HUES64 (cell line): ENCODE measurements at regions not wholly inside any gene's neighbourhood (a gene's known extent, or its start where the extent isn't known, plus 50 kb on each side); places are given as distances from the start of the nearest gene placed in this dataset.

Experiments
- H3K27ac ChIP-seq: 2 replicates; pipeline ENCODE4 v1.7.0; 2013; ENCODE audit warnings: low read depth, low read length, inconsistent platforms
- H3K27me3 ChIP-seq: 2 replicates; pipeline ENCODE4 v1.6.1; 2013; ENCODE audit warnings: mild to moderate bottlenecking, low read length; ENCODE audit not compliant: insufficient read depth
- H3K36me3 ChIP-seq: 2 replicates; pipeline ENCODE4 v1.6.1; 2013; ENCODE audit warnings: mild to moderate bottlenecking, low read length; ENCODE audit not compliant: insufficient read depth
- H3K4me1 ChIP-seq: 2 replicates; pipeline ENCODE4 v1.6.1; 2013; ENCODE audit warnings: mild to moderate bottlenecking, low read length, moderate library complexity; ENCODE audit not compliant: insufficient read depth
- H3K4me3 ChIP-seq: 2 replicates; pipeline ENCODE4 v1.5.1; 2013; ENCODE audit warnings: mild to moderate bottlenecking, low read length, moderate library complexity
- H3K9ac ChIP-seq: 2 replicates; pipeline ENCODE4 v1.6.1; 2013; ENCODE audit warnings: mild to moderate bottlenecking, low read depth, low read length
- H3K9me3 ChIP-seq: 2 replicates; pipeline ENCODE4 v1.6.1; 2013; ENCODE audit warnings: low read depth, low read length; ENCODE audit not compliant: insufficient read depth
- WGBS: fragments of 150-250, 120-280 bp; methylation state at CpG from one replicate; pipeline ENCODE4 v1.1.7; 2013; ENCODE audit warnings: missing lambda C conversion rate; 5-methylcytosine and 5-hydroxymethylcytosine counted together

DNA sequence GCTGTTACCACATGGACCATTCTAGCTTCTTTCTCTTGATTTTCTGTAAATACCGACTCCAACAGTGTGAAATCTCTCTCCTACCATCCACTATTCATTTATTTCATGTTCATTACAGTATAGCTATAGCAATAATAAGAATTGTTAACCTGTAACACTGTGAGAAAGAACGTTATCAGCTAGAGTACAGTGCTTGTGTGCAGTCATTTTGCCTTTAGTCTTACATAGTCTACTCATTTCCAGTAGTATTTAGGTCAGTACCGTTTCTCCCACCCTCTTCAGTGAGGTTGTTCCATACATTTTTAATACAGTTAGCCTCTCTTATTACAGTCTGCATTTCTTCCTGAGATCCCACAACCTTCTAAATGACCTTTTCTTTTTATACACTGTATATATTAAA is 257.1 kb downstream of the LY86 start:
- Histone ChIP-seq H3K9me3 (peaks cover 3% of the 10 kb centered on the region), H3K27ac (no peak overlapping the region), H3K27me3 (no peaks in the 10 kb centered on the region), H3K9ac (no peak overlapping the region), H3K4me1 (peaks cover 6% of the 10 kb centered on the region; the same call in 1 of the 2 replicates), H3K36me3 (no peaks in the 10 kb centered on the region), H3K4me3 (no peak overlapping the region)
- 94% methylated on average over 3 of the region's 3 CpGs for WGBS

- Histone ChIP-seq H3K36me3 (no peaks in the 10 kb centered on the region), H3K4me3 (no peak overlapping the region), H3K4me1 (peaks cover 5% of the 10 kb centered on the region; the same call in 1 of the 2 replicates), H3K27ac (no peak overlapping the region), H3K9me3 (peaks cover 3% of the 10 kb centered on the region), H3K27me3 (no peaks in the 10 kb centered on the region), H3K9ac (no peak overlapping the region)
- WGBS, result 84% methylated on average over 3 of the region's 3 CpGs
These were observed 259.1 kb downstream of the LY86 start for GRCh38 chr6:6847591-6847990.

- H3K27me3 ChIP-seq, result no peaks in the 10 kb centered on the region
- no peaks in the 10 kb centered on the region for H3K9me3 ChIP-seq
- H3K9ac ChIP-seq, result no peak overlapping the region
- 97% methylated on average over 9 of the region's 9 CpGs for WGBS
- no peaks in the 10 kb centered on the region for H3K4me1 ChIP-seq
- H3K27ac ChIP-seq, result no peak overlapping the region
- H3K4me3 ChIP-seq, result no peak overlapping the region
- H3K36me3 ChIP-seq, result no peaks in the 10 kb centered on the region
These were observed 256.5 kb upstream of the RREB1 start for GRCh38 chr6:6851059-6851948.

- Histone ChIP-seq H3K9ac (no peak overlapping the region), H3K9me3 (no peaks in the 10 kb centered on the region), H3K27me3 (no peaks in the 10 kb centered on the region), H3K4me1 (peaks cover 6% of the 10 kb centered on the region; the same call in 1 of the 2 replicates), H3K27ac (no peak overlapping the region), H3K36me3 (no peaks in the 10 kb centered on the region), H3K4me3 (no peak overlapping the region)
- whole genome bisulfite sequencing, result 93% methylated on average over 2 of the region's 2 CpGs
These were observed 255.9 kb upstream of the RREB1 start for GRCh38 chr6:6851949-6852261.

DNA sequence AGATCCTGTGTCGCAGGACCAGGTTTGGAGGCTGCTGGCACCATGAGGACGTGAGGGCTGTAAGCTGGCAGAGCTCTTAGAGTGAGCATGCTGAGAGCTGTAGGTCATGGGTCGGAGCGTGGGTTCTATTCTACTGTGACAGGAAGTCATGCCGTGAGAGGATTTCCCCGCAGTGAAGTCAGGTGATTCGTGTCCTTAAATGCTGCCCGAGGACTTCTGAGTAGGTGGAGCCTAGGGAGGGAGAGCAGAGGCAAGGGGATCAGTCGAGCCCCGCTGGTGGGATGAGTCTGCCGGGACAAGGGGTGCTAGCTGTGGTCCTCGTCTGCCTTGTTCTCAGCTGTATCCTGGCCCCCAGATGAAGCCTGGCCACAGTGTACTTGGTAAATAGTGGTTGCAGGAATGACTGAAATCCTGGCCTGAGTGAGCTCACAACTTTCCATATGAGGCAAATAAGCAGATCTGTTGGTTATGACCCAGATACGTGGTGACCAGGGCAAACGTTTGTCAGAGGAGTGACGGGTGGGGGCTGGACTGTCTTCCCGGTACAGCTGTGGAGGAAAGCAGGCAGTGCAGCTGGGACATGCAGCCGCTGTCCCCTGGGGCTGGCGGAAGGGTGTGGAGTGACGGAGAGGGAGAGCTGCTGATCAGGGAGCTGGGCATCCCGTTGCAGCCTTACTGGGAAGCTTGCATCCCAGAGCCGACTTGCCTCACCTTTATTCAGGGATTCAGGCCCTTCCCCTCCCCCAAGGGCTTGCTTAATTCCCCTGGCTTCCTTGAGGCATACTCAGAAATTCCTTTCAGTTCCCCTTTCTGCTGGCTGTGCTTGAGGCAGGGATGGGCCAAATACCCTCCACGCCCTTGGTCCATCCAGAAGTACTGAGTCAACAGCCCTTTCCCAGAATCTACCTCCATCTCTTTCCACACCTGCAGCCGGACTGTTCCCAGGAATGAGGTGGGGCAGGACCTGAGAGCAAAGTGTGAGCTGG is 250.9 kb upstream of the RREB1 start:
- WGBS, result 46% methylated on average over 22 of the region's 23 CpGs
- 0 out of 2 replicates have a peak overlapping the region, but pooled peaks have one; percentile 2 for H3K4me3 ChIP-seq
- H3K27ac ChIP-seq, result no peak overlapping the region
- no peaks in the 10 kb centered on the region for H3K36me3 ChIP-seq
- H3K9ac ChIP-seq, result no peak overlapping the region
- H3K27me3 ChIP-seq, result no peaks in the 10 kb centered on the region
- peaks cover 12% of the 10 kb centered on the region; the same call in 1 of the 2 replicates for H3K4me1 ChIP-seq
- H3K9me3 ChIP-seq, result no peaks in the 10 kb centered on the region

DNA sequence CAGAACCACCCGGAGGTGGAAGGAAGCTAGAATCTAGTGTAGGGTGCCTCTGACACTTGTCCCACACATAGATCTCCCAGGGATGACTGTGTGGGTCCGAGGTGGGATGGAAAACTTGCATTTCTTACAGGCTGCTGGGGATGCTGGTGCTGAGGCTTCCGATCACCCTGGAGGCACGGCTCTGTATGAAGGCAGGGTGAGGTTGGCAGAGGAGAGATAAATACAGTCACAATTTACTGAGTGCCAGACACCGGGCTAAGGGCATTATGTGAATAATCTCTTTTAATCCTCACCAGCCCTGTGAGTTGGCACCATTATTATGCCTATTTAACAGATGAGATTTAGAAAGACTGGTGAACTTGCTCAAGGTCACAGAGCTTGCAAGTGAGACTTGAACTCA is 250.2 kb upstream of the RREB1 start:
- Histone ChIP-seq H3K36me3 (no peaks in the 10 kb centered on the region), H3K27me3 (no peaks in the 10 kb centered on the region), H3K9ac (no peak overlapping the region), H3K27ac (no peak overlapping the region), H3K4me3 (no peak overlapping the region), H3K4me1 (peaks cover 12% of the 10 kb centered on the region; the same call in 1 of the 2 replicates), H3K9me3 (no peaks in the 10 kb centered on the region)
- WGBS, result 90% methylated on average over 5 of the region's 5 CpGs

GRCh38 chr6:6858533-6858982 is 249.2 kb upstream of the RREB1 start:
- Histone ChIP-seq H3K36me3 (no peaks in the 10 kb centered on the region), H3K4me3 (no peak overlapping the region), H3K27me3 (no peaks in the 10 kb centered on the region), H3K9ac (no peak overlapping the region), H3K4me1 (peaks cover 12% of the 10 kb centered on the region; the same call in 1 of the 2 replicates), H3K9me3 (no peaks in the 10 kb centered on the region), H3K27ac (no peak overlapping the region)
- WGBS, result 87% methylated on average over 12 of the region's 12 CpGs

DNA sequence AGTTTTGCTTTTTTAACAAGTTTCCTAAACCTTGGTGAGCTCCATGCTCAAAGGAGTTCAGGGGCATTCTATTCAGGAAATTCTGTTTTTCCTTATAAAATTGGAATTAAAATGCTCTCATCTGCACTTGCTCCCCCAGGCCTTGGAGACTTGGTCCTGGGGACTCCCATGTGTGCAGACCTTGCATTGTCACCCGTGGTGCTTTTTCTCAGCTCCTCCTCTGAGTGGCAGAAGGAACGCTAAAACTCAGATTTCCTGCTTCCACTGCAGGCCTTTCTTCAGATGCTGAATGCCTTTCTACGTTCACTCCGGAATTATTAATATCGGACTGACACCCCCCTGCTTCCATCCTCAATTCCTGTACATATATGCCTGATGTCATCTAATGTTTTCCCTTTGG is 248.7 kb upstream of the RREB1 start:
- no peak overlapping the region for H3K9ac ChIP-seq
- H3K4me3 ChIP-seq, result no peak overlapping the region
- 81% methylated on average over 5 of the region's 5 CpGs for WGBS
- no peaks in the 10 kb centered on the region for H3K27me3 ChIP-seq
- no peaks in the 10 kb centered on the region for H3K36me3 ChIP-seq
- peaks cover 12% of the 10 kb centered on the region; the same call in 1 of the 2 replicates for H3K4me1 ChIP-seq
- H3K9me3 ChIP-seq, result no peaks in the 10 kb centered on the region
- H3K27ac ChIP-seq, result no peak overlapping the region

- 97% methylated on average over 4 of the region's 5 CpGs for WGBS
- Histone ChIP-seq H3K36me3 (no peaks in the 10 kb centered on the region), H3K27me3 (no peaks in the 10 kb centered on the region), H3K9ac (no peak overlapping the region), H3K4me3 (no peak overlapping the region), H3K27ac (no peak overlapping the region), H3K4me1 (peaks cover 12% of the 10 kb centered on the region; the same call in 1 of the 2 replicates), H3K9me3 (no peaks in the 10 kb centered on the region)
These were observed 248.0 kb upstream of the RREB1 start for GRCh38 chr6:6859722-6860121.

DNA sequence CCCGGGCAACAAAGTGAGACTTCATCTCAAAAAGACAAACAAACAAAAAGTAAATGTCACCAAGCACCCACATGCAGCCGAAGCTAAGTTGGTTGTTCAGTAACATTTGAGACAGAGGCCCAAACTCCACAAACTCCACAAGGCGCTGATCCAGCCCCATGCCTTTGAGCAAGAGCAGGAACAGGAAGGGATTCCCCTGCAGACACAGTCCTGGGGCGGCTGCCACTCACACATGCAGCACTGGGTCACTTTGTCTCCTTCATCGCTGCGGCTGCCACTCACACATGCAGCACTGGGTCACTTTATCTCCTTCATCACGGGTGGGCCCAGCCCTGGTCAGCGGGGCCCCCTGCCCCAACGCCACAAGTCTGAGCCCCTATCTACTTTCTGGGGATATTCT is 246.9 kb upstream of the RREB1 start:
- Histone ChIP-seq H3K27ac (no peak overlapping the region), H3K9ac (no peak overlapping the region), H3K27me3 (no peaks in the 10 kb centered on the region), H3K4me1 (peaks cover 12% of the 10 kb centered on the region; the same call in 1 of the 2 replicates), H3K9me3 (no peaks in the 10 kb centered on the region), H3K4me3 (no peak overlapping the region), H3K36me3 (no peaks in the 10 kb centered on the region)
- 86% methylated on average over 9 of the region's 9 CpGs for WGBS
